ENCODE measurements at regions not wholly inside any gene's neighbourhood (a gene's known extent, or its start where the extent isn't known, plus 50 kb on each side); places are given as distances from the start of the nearest gene placed in this dataset.

- DNase-seq = no peak
These were observed 1611.5 kb upstream of the TMEFF2 start for GRCh38 chr2:193806088-193806774.

DNA sequence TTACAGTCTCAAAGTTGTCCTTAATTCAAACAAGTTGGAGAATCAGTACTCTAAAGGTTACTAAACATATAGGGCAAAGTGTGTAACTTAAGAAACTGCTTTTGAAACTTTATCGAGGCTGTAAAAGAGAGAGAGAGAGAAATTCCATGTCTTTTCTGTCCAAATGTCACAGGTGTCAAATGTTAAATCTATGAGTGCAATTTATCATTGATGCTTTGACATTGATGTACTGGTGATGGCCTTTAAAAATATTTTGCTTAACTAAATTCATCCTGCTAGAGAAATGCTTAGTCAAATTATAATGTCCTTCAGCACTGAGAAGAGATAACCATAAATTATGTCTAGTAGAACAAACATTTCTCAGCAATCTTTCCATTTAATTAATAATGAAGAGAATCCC lies 1602.1 kb upstream of the TMEFF2 start:
- DNase-seq = no peak

DNA sequence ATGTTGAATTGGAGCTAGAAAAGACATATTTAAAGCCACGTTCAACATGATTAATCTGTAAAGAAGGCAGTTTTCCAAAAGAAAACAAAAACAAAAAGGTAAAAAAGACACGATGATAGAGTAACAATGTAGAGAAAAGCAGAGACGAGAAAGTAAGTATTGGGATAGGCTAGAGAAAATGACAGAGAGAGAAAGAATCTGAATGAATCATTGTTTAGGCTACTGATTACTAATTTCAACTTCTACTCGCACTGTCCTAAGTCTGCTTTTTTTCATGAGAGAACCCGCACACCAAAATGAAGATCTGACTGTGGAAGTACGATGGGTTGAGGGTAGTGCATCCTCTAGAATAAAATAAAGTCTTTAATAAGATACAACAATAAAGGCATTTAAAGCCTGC lies 1599.2 kb upstream of the TMEFF2 start:
- DNase-seq = no peak

DNA sequence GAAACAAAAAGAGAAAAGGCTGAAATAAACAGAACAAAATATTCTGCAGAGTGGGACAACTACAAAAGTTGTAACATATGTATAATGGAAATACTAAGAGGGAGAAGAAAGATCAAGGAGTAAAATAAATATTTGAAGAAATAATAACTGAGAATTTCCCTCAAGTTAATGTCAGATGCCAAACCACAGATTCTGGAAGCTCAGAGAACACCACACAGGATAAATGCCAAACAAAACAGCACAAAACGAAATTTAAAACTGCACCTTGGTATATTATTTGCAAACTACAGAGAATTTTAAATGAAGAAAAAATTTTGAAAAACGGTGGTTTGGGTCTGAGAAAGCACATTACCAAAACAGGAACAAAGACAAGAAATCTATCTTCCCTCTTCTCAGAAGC lies 1588.9 kb upstream of the TMEFF2 start:
- no peak for DNase-seq

DNA sequence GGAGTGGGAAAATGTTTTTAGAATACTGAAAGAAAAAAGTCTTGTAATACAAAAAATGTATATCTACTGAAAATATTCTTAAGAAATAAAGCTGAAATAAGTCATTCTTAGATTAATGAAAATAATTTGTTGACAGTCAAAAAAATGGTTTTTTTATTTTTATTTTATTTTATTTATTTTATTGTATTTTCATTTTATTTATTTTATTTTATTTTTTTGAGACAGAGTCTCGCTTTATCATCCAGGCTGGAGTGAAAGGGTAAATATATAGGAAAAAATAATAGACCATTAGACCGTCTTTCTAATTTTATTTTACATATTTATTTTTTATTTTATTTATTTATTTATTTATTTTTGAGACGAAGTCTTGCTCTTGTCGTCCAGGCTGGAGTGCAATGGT lies 1583.6 kb upstream of the TMEFF2 start:
- no peak for DNase-seq

DNA sequence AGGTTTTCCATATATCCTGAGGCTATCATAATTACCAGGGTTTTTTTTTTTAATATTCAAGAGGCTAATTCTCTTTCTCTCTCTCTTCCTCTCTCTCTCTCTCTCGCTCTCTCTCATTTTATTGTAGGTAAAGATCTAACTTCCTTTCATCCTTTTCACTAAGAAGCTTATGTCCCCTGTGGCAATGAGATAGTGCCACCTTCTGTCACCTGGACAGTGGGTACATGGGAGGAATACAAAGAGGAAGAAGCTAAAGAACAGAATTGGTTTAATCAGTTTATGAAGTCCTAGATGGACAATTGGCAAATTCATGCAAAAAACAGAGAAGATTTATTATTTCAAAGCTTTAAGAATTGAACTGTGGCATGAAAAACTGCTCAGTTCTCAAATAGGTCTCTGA lies 1582.3 kb upstream of the TMEFF2 start:
- no peak for DNase-seq

DNA sequence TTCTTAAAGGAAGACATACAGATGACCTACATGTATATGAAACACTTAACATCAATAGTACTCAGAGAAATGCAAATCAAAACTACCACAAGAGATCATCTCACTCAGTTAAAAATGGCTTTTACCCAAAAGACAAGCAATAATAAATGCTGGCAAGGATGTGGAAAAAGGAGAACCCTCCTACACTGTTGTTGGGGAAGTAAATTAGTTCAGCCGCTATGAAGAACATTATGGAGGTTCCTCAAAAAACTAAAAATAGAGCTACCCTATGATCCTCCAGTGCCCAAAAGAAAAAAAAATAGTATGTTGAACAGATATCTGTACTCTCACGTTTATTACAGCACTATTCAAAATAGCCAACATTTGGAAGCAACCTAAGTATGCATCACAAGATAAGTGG lies 1579.4 kb upstream of the TMEFF2 start:
- DNase-seq = no peak

- DNase-seq = no peak
These were observed 1556.6 kb upstream of the TMEFF2 start for GRCh38 chr2:193751299-193751698.

GRCh38 chr2:193749485-193749884 lies 1554.8 kb upstream of the TMEFF2 start:
- no peak for DNase-seq

GRCh38 chr2:193743089-193743488 lies 1548.4 kb upstream of the TMEFF2 start:
- no peak for DNase-seq

GRCh38 chr2:193738892-193739291 lies 1544.2 kb upstream of the TMEFF2 start:
- DNase-seq = no peak

DNA sequence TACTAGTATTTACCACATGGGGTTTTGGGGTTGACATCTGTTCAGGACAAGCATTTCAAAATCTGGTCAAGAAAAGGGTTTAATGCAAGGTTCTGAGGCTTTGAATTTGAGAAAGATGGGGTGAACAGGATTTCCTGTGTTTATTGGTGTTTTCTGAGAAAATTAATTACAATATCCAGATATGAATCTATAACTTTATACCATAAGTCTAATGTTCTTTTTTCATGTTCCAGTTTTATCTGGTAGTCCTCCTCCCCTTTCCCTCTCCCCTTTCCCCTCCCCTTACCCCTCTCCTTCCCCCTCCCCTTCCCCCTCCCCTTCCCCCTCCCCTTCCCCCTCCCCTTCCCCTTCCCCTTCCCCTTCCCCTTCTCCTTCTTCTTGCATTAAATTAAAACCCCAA lies 1518.2 kb upstream of the TMEFF2 start:
- no peak for DNase-seq

- DNase-seq = no peak
These were observed 1508.7 kb upstream of the TMEFF2 start for GRCh38 chr2:193703411-193703810.

- DNase-seq = no peak
These were observed 1506.8 kb upstream of the TMEFF2 start for GRCh38 chr2:193701484-193701883.

DNA sequence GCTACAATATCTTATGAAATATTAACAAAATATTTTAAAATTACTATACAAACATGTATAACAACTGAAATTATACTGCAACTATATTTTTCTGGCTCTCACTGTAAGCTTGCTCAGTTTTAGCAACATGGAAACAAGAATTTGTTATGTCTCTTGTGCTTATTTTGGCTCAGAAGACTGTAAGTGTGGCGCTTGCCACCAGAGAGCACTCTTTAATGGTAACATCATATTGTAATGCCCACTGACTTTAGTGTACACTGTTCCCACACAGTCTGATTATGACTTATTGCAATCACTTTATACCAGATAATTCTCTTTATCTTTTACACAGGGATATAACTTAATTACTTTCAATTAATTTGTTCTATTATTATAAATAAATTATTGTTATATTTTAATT lies 1500.6 kb upstream of the TMEFF2 start:
- DNase-seq = peak; percentile 31

DNA sequence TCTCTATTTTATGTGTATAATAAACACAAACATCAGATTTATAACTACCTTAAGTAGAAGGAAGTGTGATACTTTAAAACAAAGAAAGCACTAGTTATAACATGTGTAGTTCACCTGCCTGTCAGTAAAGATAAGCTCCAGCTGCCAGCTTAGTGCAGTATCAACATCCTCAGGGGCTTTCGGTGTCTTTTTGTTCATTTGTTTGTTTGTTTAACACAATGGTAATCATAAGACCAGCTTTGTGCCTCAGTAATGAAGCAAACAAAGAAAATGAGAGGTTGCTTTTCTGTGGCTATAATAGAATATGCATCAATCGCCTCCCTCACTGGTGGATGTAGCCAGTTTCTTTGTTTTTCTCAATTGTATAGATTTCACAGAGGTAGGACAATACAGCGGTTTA lies 1499.0 kb upstream of the TMEFF2 start:
- no peak for DNase-seq

DNA sequence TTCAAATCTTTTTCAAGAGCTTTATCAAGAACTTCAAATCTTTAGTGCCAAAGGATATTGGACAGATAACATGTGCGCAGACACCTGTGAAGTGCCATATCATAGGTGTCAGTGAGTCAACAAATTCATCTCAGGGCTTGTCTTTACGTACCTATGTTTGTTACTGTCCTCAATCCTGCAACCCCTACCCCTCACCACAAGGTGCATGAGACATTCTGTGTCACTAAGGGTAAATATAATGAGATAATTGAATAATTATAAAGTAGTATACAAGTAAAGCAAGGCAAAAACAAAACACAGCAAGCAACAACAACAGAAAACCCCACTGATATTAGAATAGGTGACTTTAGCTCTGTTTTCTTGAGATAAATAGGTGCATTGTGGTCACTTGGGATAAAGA lies 1495.8 kb upstream of the TMEFF2 start:
- DNase-seq = no peak

GRCh38 chr2:193687195-193687594 lies 1492.5 kb upstream of the TMEFF2 start:
- no peak for DNase-seq

DNA sequence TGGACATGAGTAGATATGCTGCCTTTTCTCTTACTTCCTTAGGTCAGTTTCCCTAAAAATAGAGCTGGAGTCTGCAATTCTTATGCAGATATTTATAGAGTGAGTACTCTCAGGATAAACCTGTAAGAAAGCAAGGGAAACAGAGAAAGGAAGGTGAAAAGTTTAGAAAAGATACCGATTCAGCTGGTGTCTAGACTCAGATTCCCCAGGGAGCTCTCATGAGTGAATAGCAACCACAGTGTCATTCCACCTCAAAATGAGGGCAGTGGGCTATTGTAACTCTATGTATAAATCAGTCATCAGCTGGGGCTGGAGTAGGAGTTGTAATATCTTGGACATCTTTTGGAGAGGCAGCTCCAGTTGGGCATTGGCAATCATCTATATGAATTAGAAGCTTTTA lies 1485.1 kb upstream of the TMEFF2 start:
- DNase-seq = no peak

- DNase-seq = no peak
These were observed 1475.7 kb upstream of the TMEFF2 start for GRCh38 chr2:193670478-193670877.

DNA sequence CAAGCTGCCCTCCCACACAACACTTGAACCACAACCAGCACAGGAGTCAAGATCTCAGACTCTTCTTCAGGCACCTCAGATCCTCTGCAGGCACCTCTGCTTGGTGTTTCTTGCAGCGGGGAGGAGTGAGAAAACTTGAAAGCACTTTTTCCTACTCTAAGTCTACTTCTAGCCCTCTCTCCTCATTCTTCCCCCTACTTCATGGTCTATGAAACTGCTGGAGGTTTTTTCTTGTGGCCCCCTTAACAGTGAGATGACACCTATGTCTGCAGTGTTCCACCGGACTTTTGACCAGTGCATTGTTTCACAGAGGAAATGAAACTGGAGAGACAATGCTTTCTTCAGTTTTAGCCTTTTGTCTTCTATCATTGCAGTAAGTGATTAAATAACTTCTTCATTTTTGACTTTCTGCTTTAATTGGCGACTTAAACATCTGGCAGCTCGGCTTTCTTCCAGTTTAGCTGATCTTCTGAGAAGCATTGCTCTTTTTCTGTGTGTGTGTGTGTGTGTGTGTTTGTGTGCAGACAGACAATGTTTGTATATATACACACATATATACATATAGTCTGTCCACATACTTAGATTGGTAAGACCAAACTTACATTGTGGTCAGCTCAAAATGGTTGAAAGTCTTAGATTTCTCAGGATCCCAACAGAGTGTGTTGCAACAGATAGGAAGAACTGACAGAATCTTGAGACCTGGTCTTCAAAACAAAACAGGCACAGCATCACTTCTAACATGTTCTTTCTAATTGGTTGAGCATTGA lies 1474.0 kb upstream of the TMEFF2 start:
- DNase-seq = no peak

DNA sequence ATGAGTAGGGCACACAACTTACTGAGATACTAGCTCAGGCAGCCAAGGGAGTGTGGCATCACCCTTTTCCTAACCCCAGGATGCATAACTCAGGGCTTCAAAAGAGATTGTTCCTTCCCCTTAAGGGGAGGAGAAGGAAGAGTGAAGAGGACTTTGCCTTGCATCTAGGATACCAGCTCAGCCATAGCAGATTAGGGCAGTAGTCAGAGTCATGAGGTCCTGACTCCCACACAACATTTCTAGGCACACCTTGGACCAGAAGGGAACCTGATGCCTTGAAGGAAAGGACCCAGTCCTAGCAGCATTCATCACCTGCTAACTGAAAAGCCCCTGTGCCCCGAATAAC lies 1433.2 kb upstream of the TMEFF2 start:
- no peak for DNase-seq

GRCh38 chr2:193627187-193627926 lies 1432.6 kb upstream of the TMEFF2 start:
- DNase-seq = no peak

- no peak for DNase-seq
These were observed 1413.7 kb upstream of the TMEFF2 start for GRCh38 chr2:193608451-193608850.
